ENCODE measurements at regions not wholly inside any gene's neighbourhood (a gene's known extent, or its start where the extent isn't known, plus 50 kb on each side); places are given as distances from the start of the nearest gene placed in this dataset.

- TF ChIP-seq ZNF776 (tag by site-specific recombination; IDR thresholded peaks at IDR 0.05; ENCODE audit: borderline replicate concordance) = no peak
- TF ChIP-seq ZNF501 (tag by site-specific recombination; IDR thresholded peaks at IDR 0.05) = no peak
- no peak for TF ChIP-seq CTCF (tag by site-specific recombination; IDR thresholded peaks at IDR 0.05)
- no peak for TF ChIP-seq ZNF747 (tag by site-specific recombination; IDR thresholded peaks at IDR 0.05)
- no peak for TF ChIP-seq ZBTB6 (tag by site-specific recombination; IDR thresholded peaks at IDR 0.05)
- no peak for TF ChIP-seq ZNF302 (tag by site-specific recombination; IDR thresholded peaks at IDR 0.05; ENCODE audit: low read depth)
- TF ChIP-seq PRDM10 (tag by site-specific recombination; IDR thresholded peaks at IDR 0.05) = no peak
- TF ChIP-seq ZFP41 (tag by site-specific recombination; IDR thresholded peaks at IDR 0.05; ENCODE audit: borderline replicate concordance) = no peak
These were observed 84.2 kb downstream of the YIPF5 start for GRCh38 chr5:144086295-144086694.
